Liver (tissue), 8 donors: ENCODE measurements at regions not wholly inside any gene's neighbourhood (a gene's known extent, or its start where the extent isn't known, plus 50 kb on each side); places are given as distances from the start of the nearest gene placed in this dataset.
A peak's percentile ranks its signal among the peaks of the same experiment; 100 is the strongest.

Experiments
- DNase-seq: peaks from one replicate; pipeline ENCODE4 v3.0.0-alpha.2; 2017; ENCODE audit warnings: low spot score
- H3K27ac ChIP-seq, 2 donors: one replicate each; pipeline ENCODE4 v1.7.0; 2013; ENCODE audit warnings: inconsistent platforms in 2 of 2, low read length in 2 of 2, control low read depth in 1 of 2, low read depth in 1 of 2, mild to moderate bottlenecking in 1 of 2
- H3K27me3 ChIP-seq, 4 donors: one replicate each; pipeline versions ENCODE4 v1.6.1 to v1.7.0; 2013; ENCODE audit warnings: low read length in 3 of 4, inconsistent platforms in 1 of 4, mild to moderate bottlenecking in 1 of 4, moderate library complexity in 1 of 4; ENCODE audit not compliant: control insufficient read depth in 4 of 4, insufficient read depth in 4 of 4
- H3K36me3 ChIP-seq, 4 donors: one replicate each; pipeline versions ENCODE4 v1.6.1 to v1.7.0; 2013; ENCODE audit warnings: low read length in 3 of 4, mild to moderate bottlenecking in 3 of 4, low read depth in 1 of 4, moderate library complexity in 1 of 4; ENCODE audit not compliant: control insufficient read depth in 4 of 4, insufficient read depth in 3 of 4
- H3K4me1 ChIP-seq, 4 donors: one replicate each; pipeline versions ENCODE4 v1.6.1 to v1.7.0; 2013; ENCODE audit warnings: low read length in 3 of 4, mild to moderate bottlenecking in 3 of 4, moderate library complexity in 1 of 4; ENCODE audit not compliant: control insufficient read depth in 4 of 4, insufficient read depth in 4 of 4
- H3K4me3 ChIP-seq, 3 donors: one replicate each; pipeline versions ENCODE4 v1.6.1 to v1.7.0; 2013; ENCODE audit warnings: low read length in 3 of 3, control low read depth in 1 of 3, low read depth in 1 of 3, mild to moderate bottlenecking in 1 of 3
- H3K9ac ChIP-seq, 2 donors: one replicate each; pipeline ENCODE4 v1.7.0; 2013; ENCODE audit warnings: low read length in 2 of 2, mild to moderate bottlenecking in 2 of 2, moderate library complexity in 2 of 2, control low read depth in 1 of 2, low read depth in 1 of 2
- H3K9me3 ChIP-seq, 4 donors: one replicate each; pipeline versions ENCODE4 v1.6.1 to v1.7.0; 2013; ENCODE audit warnings: low read length in 3 of 4; ENCODE audit not compliant: control insufficient read depth in 4 of 4
- ATF3 ChIP-seq: IDR thresholded peaks from 2 replicates; pipeline ENCODE4 v1.6.1; 2016; ENCODE audit warnings: antibody characterized with exemption
- CTCF ChIP-seq: fragments of 150-350 bp; IDR thresholded peaks from 2 replicates; pipeline ENCODE4 v1.5.1; 2017; ENCODE audit warnings: improper control_type of control experiment, low read depth, low read length; ENCODE audit not compliant: missing input control
- EGR1 ChIP-seq, 2 donors: IDR thresholded peaks; 2 replicates each; pipeline ENCODE4 v1.6.1; 2016 to 2018; ENCODE audit warnings: antibody characterized with exemption in 2 of 2, low read depth in 2 of 2
- FOXA1 ChIP-seq: IDR thresholded peaks from 2 replicates; pipeline ENCODE4 v1.6.1; 2016; ENCODE audit warnings: antibody characterized with exemption
- FOXA2 ChIP-seq: IDR thresholded peaks from 2 replicates; pipeline ENCODE4 v1.6.1; 2016; ENCODE audit warnings: antibody characterized with exemption
- GABPA ChIP-seq, 2 donors: IDR thresholded peaks in 1 of 2; conservative IDR thresholded peaks in 1 of 2; 2 replicates each; pipeline ENCODE4 v1.6.1; 2016; ENCODE audit warnings: antibody characterized with exemption in 2 of 2, mild to moderate bottlenecking in 1 of 2, moderate library complexity in 1 of 2
- HNF4A ChIP-seq, 2 donors: conservative IDR thresholded peaks; 2 replicates each; pipeline ENCODE4 v1.6.1; 2016; ENCODE audit warnings: antibody characterized with exemption in 2 of 2, mild to moderate bottlenecking in 2 of 2
- HNF4G ChIP-seq: IDR thresholded peaks from 2 replicates; pipeline ENCODE4 v1.6.1; 2016; ENCODE audit warnings: antibody characterized with exemption
- JUND ChIP-seq, 2 donors: IDR thresholded peaks; 2 replicates each; pipeline ENCODE4 v1.6.1; 2016; ENCODE audit warnings: antibody characterized with exemption in 2 of 2
- MAX ChIP-seq: IDR thresholded peaks from 2 replicates; pipeline ENCODE4 v1.6.1; 2016; ENCODE audit warnings: antibody characterized with exemption
- NR2F2 ChIP-seq: IDR thresholded peaks from 2 replicates; pipeline ENCODE4 v1.6.1; 2016; ENCODE audit warnings: antibody characterized with exemption
- RAD21 ChIP-seq, 2 donors: IDR thresholded peaks; 2 replicates each; pipeline ENCODE4 v1.6.1; 2016; ENCODE audit warnings: antibody characterized with exemption in 2 of 2, mild to moderate bottlenecking in 2 of 2
- REST ChIP-seq: IDR thresholded peaks from 2 replicates; pipeline ENCODE4 v1.6.1; 2016; ENCODE audit warnings: antibody characterized with exemption, mild to moderate bottlenecking
- SP1 ChIP-seq: IDR thresholded peaks from 2 replicates; pipeline ENCODE4 v1.6.1; 2018; ENCODE audit warnings: antibody characterized with exemption, mild to moderate bottlenecking
- TAF1 ChIP-seq: conservative IDR thresholded peaks from 2 replicates; pipeline ENCODE4 v1.6.1; 2016; ENCODE audit warnings: antibody characterized with exemption, mild to moderate bottlenecking
- ZBTB33 ChIP-seq: IDR thresholded peaks from 2 replicates; pipeline ENCODE4 v1.6.1; 2016; ENCODE audit warnings: antibody characterized with exemption
- WGBS: extraction: QIAGEN DNeasy Blood & Tissue Kit; methylation state at CpG from one replicate; pipeline ENCODE4 v1.1.7; 2013; 5-methylcytosine and 5-hydroxymethylcytosine counted together
- donor health status: healthy.
- donor health status: healthy.
- donor health status: healthy.
- donor health status: healthy.
- donor health status: healthy.

GRCh38 chr18:64271246-64271645 is 122.4 kb upstream of the LINC00305 start:
- Histone ChIP-seq H3K36me3 (no peaks in the 10 kb centered on the region), H3K9ac (no peak overlapping the region), H3K27me3 (no peaks in the 10 kb centered on the region), H3K4me1 (peaks cover 9 to 45% (median 36%) of the 10 kb centered on the region in 4 donors), H3K4me3 (no peak overlapping the region), H3K27ac (peak overlapping the region; percentile 68 to 73), H3K9me3 (no peaks in the 10 kb centered on the region)
- 23% methylated on average over 4 of the region's 4 CpGs for WGBS
- no peak for DNase-seq
- no peak for TF ChIP-seq SP1
- TF ChIP-seq JUND (IDR thresholded peaks at IDR 0.05) = no peak
- no peak for TF ChIP-seq REST
- no peak for TF ChIP-seq FOXA1
- no peak for TF ChIP-seq HNF4A (conservative IDR thresholded peaks at IDR 0.05)
- no peak for TF ChIP-seq GABPA (IDR thresholded peaks at IDR 0.05 in 1 of 2, conservative IDR thresholded peaks at IDR 0.05 in 1 of 2)
- TF ChIP-seq EGR1 (IDR thresholded peaks at IDR 0.05; ENCODE audit: low read depth in 2 of 2) = no peak

GRCh38 chr18:64270608-64271007 is 121.7 kb upstream of the LINC00305 start:
- 100% methylated on average over 1 of the region's 1 CpG for WGBS

More at GRCh38 chr18:64270608-64271007, 121.7 kb upstream of the LINC00305 start:
- Histone ChIP-seq H3K4me3 (no peak overlapping the region), H3K36me3 (no peaks in the 10 kb centered on the region), H3K4me1 (peaks cover 9 to 40% (median 34%) of the 10 kb centered on the region in 4 donors), H3K27ac (no peak overlapping the region), H3K27me3 (no peaks in the 10 kb centered on the region), H3K9me3 (no peaks in the 10 kb centered on the region), H3K9ac (no peak overlapping the region)
- DNase-seq = no peak
- TF ChIP-seq ATF3 (no peak), RAD21 (IDR thresholded peaks at IDR 0.05) (no peak), HNF4A (conservative IDR thresholded peaks at IDR 0.05) (no peak), HNF4G (no peak), FOXA2 (no peak), MAX (no peak), ZBTB33 (no peak), TAF1 (no peak), REST (no peak), JUND (IDR thresholded peaks at IDR 0.05) (no peak), SP1 (no peak), CTCF (no peak), NR2F2 (no peak)
